HG03064 (cell line): ENCODE measurements at regions not wholly inside any gene's neighbourhood (a gene's known extent, or its start where the extent isn't known, plus 50 kb on each side); places are given as distances from the start of the nearest gene placed in this dataset.
"Not testable (repeated sequence)": the region's sequence is repeated elsewhere in the genome, so short reads cannot be mapped to it uniquely, and the experiment has no call there.

Experiments
- ATAC-seq: cut with Tn5 transposase; IDR thresholded peaks from one replicate; pipeline ENCODE4 v1.9.1; 2021; ENCODE audit warnings: low read depth; ENCODE audit not compliant: unreplicated experiment

- ATAC-seq = no peak
Measured at GRCh38 chr16:76796978-76797377, 394.0 kb upstream of the MON1B start.

GRCh38 chr16:76797457-76797856, 393.5 kb upstream of the MON1B start:
- ATAC-seq = no peak

GRCh38 chr16:76800196-76800595, 390.8 kb upstream of the MON1B start:
- ATAC-seq = no peak

GRCh38 chr16:76801357-76801756, 389.6 kb upstream of the MON1B start:
- ATAC-seq = no peak

- no peak for ATAC-seq
Measured at GRCh38 chr16:76816475-76816874, 374.5 kb upstream of the MON1B start.

GRCh38 chr16:76818606-76819181, 372.3 kb upstream of the MON1B start:
- no peak for ATAC-seq

- no peak for ATAC-seq
Measured at GRCh38 chr16:76819226-76819916, 371.6 kb upstream of the MON1B start.

- ATAC-seq = no peak
Measured at GRCh38 chr16:76824221-76824620, 366.8 kb upstream of the MON1B start.

GRCh38 chr16:76824791-76825190, 366.2 kb upstream of the MON1B start:
- no peak for ATAC-seq

- no peak for ATAC-seq
Measured at GRCh38 chr16:76835339-76835738, 355.7 kb upstream of the MON1B start.

GRCh38 chr16:76835779-76836300, 355.1 kb upstream of the MON1B start:
- no peak for ATAC-seq

GRCh38 chr16:76837872-76838271, 353.1 kb upstream of the MON1B start:
- ATAC-seq = no peak

GRCh38 chr16:76854234-76854633, 336.8 kb upstream of the MON1B start:
- no peak for ATAC-seq

- no peak for ATAC-seq
Measured at GRCh38 chr16:76856112-76856511, 334.9 kb upstream of the MON1B start.

GRCh38 chr16:76857402-76857801, 333.6 kb upstream of the MON1B start:
- ATAC-seq = no peak

GRCh38 chr16:76862901-76863300, 328.1 kb upstream of the MON1B start:
- ATAC-seq = no peak

GRCh38 chr16:76866994-76867393, 324.0 kb upstream of the MON1B start:
- no peak for ATAC-seq

- ATAC-seq = no peak
Measured at GRCh38 chr16:76875898-76876297, 315.1 kb upstream of the MON1B start.

- ATAC-seq = no peak
Measured at GRCh38 chr16:76879420-76879819, 311.6 kb upstream of the MON1B start.

GRCh38 chr16:76880523-76880922, 310.5 kb upstream of the MON1B start:
- not testable (repeated sequence) for ATAC-seq

GRCh38 chr16:76882105-76882504, 308.9 kb upstream of the MON1B start:
- no peak for ATAC-seq

- ATAC-seq = no peak
Measured at GRCh38 chr16:76883076-76883475, 307.9 kb upstream of the MON1B start.
